ENCODE measurements at regions not wholly inside any gene's neighbourhood (a gene's known extent, or its start where the extent isn't known, plus 50 kb on each side); places are given as distances from the start of the nearest gene placed in this dataset.

GRCh38 chr10:65565246-65565645, 1360.6 kb upstream of the LRRTM3 start:
- H3K9me3 ChIP-seq: no peaks in the 10 kb centered on the region
- H3K36me3 ChIP-seq: no peaks in the 10 kb centered on the region
- no peak for DNase-seq (ENCODE audit: low spot score)
- H3K27me3 ChIP-seq: no peaks in the 10 kb centered on the region
- TF ChIP-seq, protein P1, sequence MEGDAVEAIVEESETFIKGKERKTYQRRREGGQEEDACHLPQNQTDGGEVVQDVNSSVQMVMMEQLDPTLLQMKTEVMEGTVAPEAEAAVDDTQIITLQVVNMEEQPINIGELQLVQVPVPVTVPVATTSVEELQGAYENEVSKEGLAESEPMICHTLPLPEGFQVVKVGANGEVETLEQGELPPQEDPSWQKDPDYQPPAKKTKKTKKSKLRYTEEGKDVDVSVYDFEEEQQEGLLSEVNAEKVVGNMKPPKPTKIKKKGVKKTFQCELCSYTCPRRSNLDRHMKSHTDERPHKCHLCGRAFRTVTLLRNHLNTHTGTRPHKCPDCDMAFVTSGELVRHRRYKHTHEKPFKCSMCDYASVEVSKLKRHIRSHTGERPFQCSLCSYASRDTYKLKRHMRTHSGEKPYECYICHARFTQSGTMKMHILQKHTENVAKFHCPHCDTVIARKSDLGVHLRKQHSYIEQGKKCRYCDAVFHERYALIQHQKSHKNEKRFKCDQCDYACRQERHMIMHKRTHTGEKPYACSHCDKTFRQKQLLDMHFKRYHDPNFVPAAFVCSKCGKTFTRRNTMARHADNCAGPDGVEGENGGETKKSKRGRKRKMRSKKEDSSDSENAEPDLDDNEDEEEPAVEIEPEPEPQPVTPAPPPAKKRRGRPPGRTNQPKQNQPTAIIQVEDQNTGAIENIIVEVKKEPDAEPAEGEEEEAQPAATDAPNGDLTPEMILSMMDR (IDR thresholded peaks at IDR 0.05): no peak
- no peak overlapping the region for H3K4me3 ChIP-seq
- H3K27ac ChIP-seq: no peak overlapping the region
- no peaks in the 10 kb centered on the region for H3K4me1 ChIP-seq

GRCh38 chr10:65566906-65567305, 1358.9 kb upstream of the LRRTM3 start:
- no peaks in the 10 kb centered on the region for H3K4me1 ChIP-seq
- TF ChIP-seq, protein P1 (IDR thresholded peaks at IDR 0.05): no peak
- no peaks in the 10 kb centered on the region for H3K9me3 ChIP-seq
- DNase-seq (ENCODE audit: low spot score): no peak
- no peaks in the 10 kb centered on the region for H3K27me3 ChIP-seq
- H3K4me3 ChIP-seq: no peak overlapping the region
- H3K27ac ChIP-seq: no peak overlapping the region
- no peaks in the 10 kb centered on the region for H3K36me3 ChIP-seq

GRCh38 chr10:65570143-65571010, 1355.5 kb upstream of the LRRTM3 start:
- peak overlapping the region; percentile 27 to 47 for H3K4me3 ChIP-seq
- no peak for DNase-seq (ENCODE audit: low spot score)
- no peaks in the 10 kb centered on the region for H3K4me1 ChIP-seq
- H3K27ac ChIP-seq: no peak overlapping the region
- H3K27me3 ChIP-seq: no peaks in the 10 kb centered on the region
- TF ChIP-seq, protein P1 (IDR thresholded peaks at IDR 0.05): no peak
- H3K36me3 ChIP-seq: no peaks in the 10 kb centered on the region
- H3K9me3 ChIP-seq: no peaks in the 10 kb centered on the region

- TF ChIP-seq, protein P1 (IDR thresholded peaks at IDR 0.05): no peak
- no peaks in the 10 kb centered on the region for H3K27me3 ChIP-seq
- no peaks in the 10 kb centered on the region for H3K4me1 ChIP-seq
- H3K36me3 ChIP-seq: no peaks in the 10 kb centered on the region
- peak overlapping the region; percentile 27 to 47 for H3K4me3 ChIP-seq
- H3K9me3 ChIP-seq: no peaks in the 10 kb centered on the region
- DNase-seq (ENCODE audit: low spot score): no peak
- H3K27ac ChIP-seq: no peak overlapping the region
These were observed 1354.7 kb upstream of the LRRTM3 start for GRCh38 chr10:65571011-65571570.

DNA sequence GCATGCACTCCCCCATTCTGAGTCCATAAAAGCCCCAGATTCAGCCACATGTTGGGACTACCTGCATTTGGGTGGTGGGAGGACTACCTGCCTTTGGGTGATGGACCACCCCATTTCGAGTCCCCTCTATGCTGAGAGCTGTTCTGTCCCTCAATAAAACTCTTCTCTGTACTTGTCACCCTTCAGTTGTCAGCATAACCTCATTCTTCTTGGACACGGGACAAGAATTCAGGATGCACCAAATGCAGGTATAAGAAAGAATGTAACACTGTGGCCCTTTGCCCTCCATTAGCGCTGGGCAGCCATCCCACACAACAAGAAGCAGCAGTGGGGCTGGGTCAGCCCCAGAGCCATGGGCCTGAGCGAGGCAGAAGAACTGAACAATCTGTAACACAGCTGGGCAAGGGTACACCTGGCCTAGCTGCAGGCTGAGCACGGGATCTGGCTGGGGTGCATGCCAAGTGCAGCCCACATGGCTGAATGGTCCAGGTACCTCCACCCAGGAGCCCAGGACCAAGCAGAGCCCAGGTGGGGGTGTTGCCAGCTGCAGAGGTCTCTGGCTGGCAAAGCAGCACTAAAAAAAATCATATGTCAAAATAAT, 1344.3 kb upstream of the LRRTM3 start:
- Histone ChIP-seq H3K27me3 (no peaks in the 10 kb centered on the region), H3K4me3 (no peak overlapping the region), H3K4me1 (no peaks in the 10 kb centered on the region), H3K36me3 (no peaks in the 10 kb centered on the region), H3K9me3 (peaks cover 0 to 31% of the 10 kb centered on the region in 2 donors), H3K27ac (no peak overlapping the region)
- TF ChIP-seq, protein P1 (IDR thresholded peaks at IDR 0.05): no peak
- no peak for DNase-seq (ENCODE audit: low spot score)
